HEK293T (cell line): ENCODE measurements at regions not wholly inside any gene's neighbourhood (a gene's known extent, or its start where the extent isn't known, plus 50 kb on each side); places are given as distances from the start of the nearest gene placed in this dataset.
A peak's percentile ranks its signal among the peaks of the same experiment; 100 is the strongest.
"Not testable (repeated sequence)": the region's sequence is repeated elsewhere in the genome, so short reads cannot be mapped to it uniquely, and the experiment has no call there.

Source experiments
- CTCF ChIA-PET: fragments of 350-600 bp; formaldehyde crosslinking; extraction: SDS; loops from one replicate; lab custom pipeline; 2021; ENCODE audit warnings: antibody characterized with exemption, inconsistent platforms; lab: Yijun Ruan, JAX
- POLR2A ChIA-PET: fragments of 350-600 bp; formaldehyde crosslinking; extraction: SDS; loops from one replicate; lab custom pipeline; 2020; ENCODE audit warnings: antibody characterized with exemption, inconsistent platforms; lab: Yijun Ruan, JAX
- DNase-seq: peaks from one replicate; pipeline ENCODE4 v3.0.0; 2012; ENCODE audit warnings: mixed read lengths; ENCODE audit errors: extremely low spot score
- ARNT ChIP-seq: fragments of 450-650 bp; IDR thresholded peaks from 2 replicates; pipeline ENCODE4 v1.6.1; 2017; ENCODE audit warnings: mild to moderate bottlenecking
- BHLHE40 ChIP-seq: fragments of 450-650 bp; IDR thresholded peaks from 2 replicates; pipeline ENCODE4 v1.6.1; 2016; ENCODE audit warnings: mild to moderate bottlenecking, moderate library complexity, borderline replicate concordance
- CTBP1 ChIP-seq: fragments of 450-650 bp; IDR thresholded peaks from 2 replicates; pipeline ENCODE4 v1.6.1; 2016; ENCODE audit warnings: borderline replicate concordance
- ELF4 ChIP-seq: fragments of 450-650 bp; IDR thresholded peaks from 2 replicates; pipeline ENCODE4 v1.6.1; 2017; ENCODE audit warnings: antibody characterized with exemption
- FOXA1 ChIP-seq: fragments of 450-650 bp; IDR thresholded peaks from 2 replicates; pipeline ENCODE4 v1.6.1; 2016; ENCODE audit warnings: mild to moderate bottlenecking
- FOXK2 ChIP-seq: fragments of 450-650 bp; IDR thresholded peaks from 2 replicates; pipeline ENCODE4 v1.6.1; 2016; ENCODE audit warnings: mild to moderate bottlenecking
- FOXM1 ChIP-seq: fragments of 450-650 bp; IDR thresholded peaks from 2 replicates; pipeline ENCODE4 v1.6.1; 2017; ENCODE audit warnings: mild to moderate bottlenecking, borderline replicate concordance
- HDGF ChIP-seq: fragments of 450-650 bp; IDR thresholded peaks from 2 replicates; pipeline ENCODE4 v1.6.1; 2017; ENCODE audit warnings: antibody characterized with exemption, borderline replicate concordance
- L3MBTL2 ChIP-seq: fragments of 450-650 bp; conservative IDR thresholded peaks from 2 replicates; pipeline ENCODE4 v1.6.1; 2016; ENCODE audit warnings: mild to moderate bottlenecking
- LEF1 ChIP-seq: fragments of 450-650 bp; IDR thresholded peaks from 2 replicates; pipeline ENCODE4 v1.6.1; 2017; ENCODE audit warnings: mild to moderate bottlenecking, borderline replicate concordance
- NFRKB ChIP-seq: fragments of 450-650 bp; IDR thresholded peaks from 2 replicates; pipeline ENCODE4 v1.6.1; 2016; ENCODE audit warnings: mild to moderate bottlenecking, moderate library complexity
- SP1 ChIP-seq: fragments of 450-650 bp; IDR thresholded peaks from 2 replicates; pipeline ENCODE4 v1.6.1; 2017
- SUZ12 ChIP-seq: fragments of 450-650 bp; IDR thresholded peaks from 2 replicates; pipeline ENCODE4 v1.6.1; 2016; ENCODE audit warnings: mild to moderate bottlenecking
- TARDBP ChIP-seq: fragments of 450-650 bp; IDR thresholded peaks from 2 replicates; pipeline ENCODE4 v1.6.1; 2016
- ZNF384 ChIP-seq: fragments of 450-650 bp; IDR thresholded peaks from 2 replicates; pipeline ENCODE4 v1.6.1; 2016
- TF ChIP-seq, protein P1 (sequence below): fragments of 450-650 bp; IDR thresholded peaks from 2 replicates; pipeline ENCODE4 v1.6.1; 2016

DNA sequence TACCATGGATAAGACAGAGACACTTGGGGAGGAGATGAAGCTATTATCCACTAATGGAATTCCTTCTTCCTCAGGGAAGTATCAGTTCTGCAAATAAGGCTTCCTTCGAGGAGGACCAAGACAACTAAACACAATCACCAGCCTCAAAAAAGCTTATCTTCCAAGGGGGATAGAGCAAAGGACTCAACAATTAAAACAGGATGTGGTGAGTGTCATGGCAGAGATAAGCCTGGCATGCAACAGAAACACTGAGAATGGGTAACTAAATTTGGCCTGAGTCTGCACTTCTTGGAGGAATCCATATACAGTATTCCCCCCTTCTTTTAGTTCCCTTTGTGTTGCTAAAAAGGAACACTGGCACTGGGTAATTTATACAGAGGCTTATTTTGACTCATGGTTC is 1285.2 kb downstream of the GATA3 start:
- TF ChIP-seq FOXA1 (no peak), CTBP1 (no peak), FOXK2 (no peak), LEF1 (no peak), ELF4 (no peak), BHLHE40 (no peak), SP1 (no peak), SUZ12 (no peak), TARDBP (no peak), L3MBTL2 (no peak), HDGF (no peak), NFRKB (no peak)
- TF ChIP-seq, protein P1, sequence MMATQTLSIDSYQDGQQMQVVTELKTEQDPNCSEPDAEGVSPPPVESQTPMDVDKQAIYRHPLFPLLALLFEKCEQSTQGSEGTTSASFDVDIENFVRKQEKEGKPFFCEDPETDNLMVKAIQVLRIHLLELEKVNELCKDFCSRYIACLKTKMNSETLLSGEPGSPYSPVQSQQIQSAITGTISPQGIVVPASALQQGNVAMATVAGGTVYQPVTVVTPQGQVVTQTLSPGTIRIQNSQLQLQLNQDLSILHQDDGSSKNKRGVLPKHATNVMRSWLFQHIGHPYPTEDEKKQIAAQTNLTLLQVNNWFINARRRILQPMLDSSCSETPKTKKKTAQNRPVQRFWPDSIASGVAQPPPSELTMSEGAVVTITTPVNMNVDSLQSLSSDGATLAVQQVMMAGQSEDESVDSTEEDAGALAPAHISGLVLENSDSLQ, result no peak
- no peak for DNase-seq
- ChIA-PET POLR2A (no interaction called here), CTCF (no interaction called here)

DNA sequence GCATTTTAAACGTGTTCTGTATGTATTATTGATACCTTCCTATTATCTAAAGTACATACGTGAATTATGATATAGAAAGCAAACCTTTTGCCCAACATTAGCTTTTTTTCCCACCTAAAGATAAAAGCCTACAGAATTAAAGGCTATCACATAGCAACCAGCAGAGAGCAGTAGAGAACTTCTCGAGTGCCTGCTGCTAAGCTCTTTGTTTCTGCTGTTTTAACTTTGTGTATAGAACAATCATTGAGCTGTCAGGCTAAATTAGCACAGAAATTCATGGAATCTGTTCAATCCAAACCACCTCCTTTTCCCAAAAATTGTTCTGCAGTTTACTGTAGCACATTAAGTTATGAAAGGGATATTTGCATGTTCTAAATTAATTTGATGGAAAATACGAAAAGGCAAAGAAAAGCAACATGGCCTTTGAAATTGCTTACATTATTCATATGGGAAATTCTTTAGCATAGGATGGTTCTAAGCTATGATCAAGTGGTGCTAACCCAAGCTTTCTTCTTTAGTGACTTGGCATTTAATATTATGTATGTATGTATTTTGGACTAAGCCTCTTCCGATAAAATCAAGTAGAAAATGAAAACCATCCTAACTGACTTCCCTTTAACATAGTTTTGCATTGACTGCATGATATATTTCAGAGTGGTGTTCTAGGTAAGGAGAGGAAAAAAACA is 1288.5 kb downstream of the GATA3 start:
- DNase-seq, result peak; percentile 35
- ChIA-PET CTCF (interaction anchor here (0.6 to 1.1 kb wide), 5 partner anchors 9 to 1462 kb away, joined by 3 to 4 read pairs (median 3); no protein-coding TSS in a partner anchor), POLR2A (no interaction called here)
- no peak for TF ChIP-seq TARDBP
- no peak for TF ChIP-seq ELF4
- TF ChIP-seq HDGF, result no peak
- TF ChIP-seq BHLHE40, result no peak
- no peak for TF ChIP-seq ARNT
- TF ChIP-seq FOXM1, result no peak
- TF ChIP-seq FOXK2, result no peak
- no peak for TF ChIP-seq SUZ12
- TF ChIP-seq, protein P1, result no peak
- no peak for TF ChIP-seq CTBP1
- TF ChIP-seq L3MBTL2, result no peak
- TF ChIP-seq SP1, result no peak
- no peak for TF ChIP-seq NFRKB
- TF ChIP-seq ZNF384, result no peak
- no peak for TF ChIP-seq FOXA1

DNA sequence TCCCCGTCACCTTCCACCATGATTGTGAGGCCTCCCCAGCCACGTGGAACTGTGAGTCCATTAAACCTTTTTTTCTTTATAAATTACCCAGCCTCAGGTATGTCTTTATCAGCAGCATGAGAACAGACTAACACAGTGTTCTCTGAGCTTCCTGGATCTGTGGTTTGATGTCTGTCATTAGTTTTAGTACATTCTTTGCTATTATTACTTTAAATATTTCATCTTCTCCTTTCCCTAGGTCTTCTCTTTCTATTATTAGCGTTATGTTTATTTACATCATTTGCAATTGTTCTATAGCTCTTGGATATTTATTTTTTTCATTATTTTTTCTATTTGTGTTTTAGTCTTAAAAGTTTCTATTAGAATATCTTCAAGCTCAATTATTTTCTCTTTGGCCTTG is 1293.4 kb downstream of the GATA3 start:
- CTCF ChIA-PET, DNase-seq, POLR2A ChIA-PET: not testable (repeated sequence)

DNA sequence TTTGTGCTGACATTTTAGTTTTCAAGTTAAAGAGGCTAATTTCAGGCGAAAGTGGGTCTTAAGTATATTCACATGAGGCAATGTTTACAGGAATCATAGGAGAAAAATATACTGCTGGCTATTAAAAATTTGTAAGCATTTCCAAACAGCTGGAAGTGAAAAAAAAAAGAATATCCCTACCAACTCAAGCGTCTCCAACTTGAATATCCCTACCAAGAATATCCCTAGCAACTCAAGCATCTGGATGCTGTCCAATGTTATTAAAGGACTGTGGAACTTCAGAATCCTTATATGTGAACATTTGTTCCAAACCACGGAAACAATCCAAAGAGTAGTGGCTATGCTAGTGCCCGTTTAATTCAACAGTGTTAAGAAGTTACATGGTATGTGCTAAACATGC is 1303.0 kb downstream of the GATA3 start:
- TF ChIP-seq ZNF384 (no peak), FOXK2 (no peak), TARDBP (no peak), ELF4 (no peak), L3MBTL2 (no peak), FOXA1 (no peak)
- ChIA-PET CTCF (no interaction called here), POLR2A (no interaction called here)
- DNase-seq, result no peak

DNA sequence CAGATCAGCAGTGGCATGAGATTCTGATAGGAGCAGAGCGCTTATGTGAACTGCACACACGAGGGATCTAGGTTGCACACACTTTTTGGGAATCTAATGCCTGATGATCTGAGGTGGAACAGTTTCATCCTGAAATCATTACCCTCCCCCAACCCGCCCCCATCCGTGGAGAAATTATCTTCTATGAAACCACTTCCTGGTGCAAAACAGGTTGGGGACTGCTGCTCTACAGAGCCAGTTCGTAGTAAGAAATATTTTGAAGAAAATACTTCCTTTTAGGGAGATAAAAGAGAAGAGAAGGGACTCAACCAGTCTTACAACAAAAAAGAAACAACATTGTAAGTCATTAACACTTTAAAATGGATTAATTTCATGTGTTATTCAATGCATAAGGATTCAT is 1308.2 kb downstream of the GATA3 start:
- ChIA-PET CTCF (no interaction called here), POLR2A (no interaction called here)
- TF ChIP-seq SUZ12 (no peak), ARNT (no peak), HDGF (no peak), ZNF384 (no peak), BHLHE40 (no peak), ELF4 (no peak), NFRKB (no peak)
- no peak for DNase-seq

DNA sequence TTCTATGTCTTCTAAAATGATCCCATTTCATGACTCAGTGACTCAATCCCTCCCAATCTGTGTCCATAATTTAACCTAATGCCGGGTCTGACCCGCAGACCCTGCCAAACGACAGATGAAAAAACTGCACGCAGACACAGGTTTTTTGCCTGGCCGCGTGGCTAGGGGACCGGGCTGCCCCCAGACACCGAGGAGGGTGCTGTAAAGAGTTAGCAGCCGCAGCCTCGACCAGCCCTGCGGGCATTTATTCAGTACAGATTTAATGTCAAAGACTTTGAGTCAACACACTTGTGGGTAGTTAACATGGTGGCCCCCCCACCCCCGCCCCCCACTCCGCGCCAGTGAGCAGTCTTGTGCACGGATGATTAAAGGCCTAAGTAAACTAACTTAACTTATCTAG is 1324.7 kb downstream of the GATA3 start:
- no peak for TF ChIP-seq HDGF
- no peak for TF ChIP-seq FOXA1
- no peak for TF ChIP-seq BHLHE40
- TF ChIP-seq SP1, result no peak
- no peak for TF ChIP-seq ZNF384
- no peak for TF ChIP-seq FOXK2
- TF ChIP-seq L3MBTL2, result no peak
- TF ChIP-seq FOXM1, result no peak
- no peak for TF ChIP-seq ELF4
- TF ChIP-seq, protein P1, result no peak
- TF ChIP-seq CTBP1, result no peak
- TF ChIP-seq LEF1, result no peak
- TF ChIP-seq NFRKB, result no peak
- no peak for TF ChIP-seq SUZ12
- no peak for TF ChIP-seq TARDBP
- no peak for TF ChIP-seq ARNT
- ChIA-PET CTCF (no interaction called here), POLR2A (no interaction called here)
- no peak for DNase-seq
